Breast epithelium (tissue), 3 donors: ENCODE measurements at regions not wholly inside any gene's neighbourhood (a gene's known extent, or its start where the extent isn't known, plus 50 kb on each side); places are given as distances from the start of the nearest gene placed in this dataset.

Experiments
- POLR2A ChIP-seq: fragments of 450-650 bp; IDR thresholded peaks from one replicate; pipeline ENCODE4 v1.6.1; 2016; ENCODE audit warnings: antibody characterized with exemption, mild to moderate bottlenecking, moderate library complexity
- POLR2AphosphoS5 ChIP-seq, 3 donors: sonication (generic); formaldehyde crosslinking; IDR thresholded peaks; one replicate each; pipeline ENCODE4 v1.6.1; 2017; ENCODE audit warnings: antibody characterized with exemption in 3 of 3
- TF ChIP-seq, protein P1 (sequence below), 3 donors: fragments of 450-650 bp; IDR thresholded peaks; one replicate each; pipeline ENCODE4 v1.5.1; 2016 to 2017; ENCODE audit warnings: antibody characterized with exemption in 3 of 3, mild to moderate bottlenecking in 3 of 3, moderate library complexity in 3 of 3

DNA sequence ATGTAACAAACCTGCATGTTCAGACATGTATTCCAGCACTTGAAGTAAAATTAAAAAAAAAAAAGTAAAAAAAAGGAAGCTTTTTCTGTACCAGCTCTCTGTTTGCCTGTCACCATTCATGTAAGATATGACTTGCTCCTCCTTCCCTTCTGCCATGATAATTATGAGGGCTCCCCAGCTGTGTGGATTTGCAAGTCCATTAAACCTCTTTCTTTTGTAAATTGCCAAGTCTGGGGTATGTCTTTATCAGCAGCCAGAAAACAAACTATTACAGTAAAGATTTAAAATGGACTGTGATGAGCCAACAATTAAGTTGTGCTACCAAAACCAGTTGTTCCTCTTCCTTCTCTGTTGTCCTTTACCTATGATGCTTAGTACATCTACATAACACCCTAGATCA is 619.6 kb downstream of the ARL4A start:
- TF ChIP-seq, protein P1, sequence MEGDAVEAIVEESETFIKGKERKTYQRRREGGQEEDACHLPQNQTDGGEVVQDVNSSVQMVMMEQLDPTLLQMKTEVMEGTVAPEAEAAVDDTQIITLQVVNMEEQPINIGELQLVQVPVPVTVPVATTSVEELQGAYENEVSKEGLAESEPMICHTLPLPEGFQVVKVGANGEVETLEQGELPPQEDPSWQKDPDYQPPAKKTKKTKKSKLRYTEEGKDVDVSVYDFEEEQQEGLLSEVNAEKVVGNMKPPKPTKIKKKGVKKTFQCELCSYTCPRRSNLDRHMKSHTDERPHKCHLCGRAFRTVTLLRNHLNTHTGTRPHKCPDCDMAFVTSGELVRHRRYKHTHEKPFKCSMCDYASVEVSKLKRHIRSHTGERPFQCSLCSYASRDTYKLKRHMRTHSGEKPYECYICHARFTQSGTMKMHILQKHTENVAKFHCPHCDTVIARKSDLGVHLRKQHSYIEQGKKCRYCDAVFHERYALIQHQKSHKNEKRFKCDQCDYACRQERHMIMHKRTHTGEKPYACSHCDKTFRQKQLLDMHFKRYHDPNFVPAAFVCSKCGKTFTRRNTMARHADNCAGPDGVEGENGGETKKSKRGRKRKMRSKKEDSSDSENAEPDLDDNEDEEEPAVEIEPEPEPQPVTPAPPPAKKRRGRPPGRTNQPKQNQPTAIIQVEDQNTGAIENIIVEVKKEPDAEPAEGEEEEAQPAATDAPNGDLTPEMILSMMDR (IDR thresholded peaks at IDR 0.05), result no peak
- no peak for TF ChIP-seq POLR2AphosphoS5 (IDR thresholded peaks at IDR 0.05)
- TF ChIP-seq POLR2A, result no peak
